ENCODE measurements at regions not wholly inside any gene's neighbourhood (a gene's known extent, or its start where the extent isn't known, plus 50 kb on each side); places are given as distances from the start of the nearest gene placed in this dataset.

GRCh38 chr16:9503251-9503984, 412.0 kb downstream of the HAPSTR1 start:
- Histone ChIP-seq H4K20me1 (ENCODE audit: insufficient read depth, low read length) (no peaks in the 10 kb centered on the region), H3K9me3 (replicated peaks; ENCODE audit: insufficient read depth, low read length) (no peaks in the 10 kb centered on the region), H3K36me3 (replicated peaks; ENCODE audit: insufficient read depth, low read length) (no peaks in the 10 kb centered on the region), H3K4me3 (ENCODE audit: low read length) (no peak overlapping the region), H3K4me2 (ENCODE audit: low read depth, low read length) (no peak overlapping the region), H3K4me1 (ENCODE audit: low read length) (no peaks in the 10 kb centered on the region), H3K9me2 (replicated peaks; ENCODE audit: insufficient read depth, low read length) (no peaks in the 10 kb centered on the region), H2AFZ (ENCODE audit: low read length) (no peak overlapping the region), H3K27ac (ENCODE audit: low read length) (no peak overlapping the region), H3K79me2 (ENCODE audit: low read length) (no peaks in the 10 kb centered on the region), H3K9ac (ENCODE audit: low read length) (no peak overlapping the region), H3K27me3 (replicated peaks; ENCODE audit: insufficient read depth, low read length) (no peaks in the 10 kb centered on the region), H3F3A (ENCODE audit: insufficient read depth, low read length) (no peaks in the 10 kb centered on the region)
- DNase-seq: no peak
- TF ChIP-seq CTCF (IDR thresholded peaks at IDR 0.05; ENCODE audit: low read length) (no peak), EZH2 (optimal IDR thresholded peaks at IDR 0.05; ENCODE audit: low read depth, low read length) (no peak), EZH2phosphoT487 (IDR thresholded peaks at IDR 0.05; ENCODE audit: low read length) (no peak)

- H3K4me2 ChIP-seq (ENCODE audit: low read depth, low read length): no peak overlapping the region
- H3K4me3 ChIP-seq (ENCODE audit: low read length): no peak overlapping the region
- no peak for TF ChIP-seq CTCF (IDR thresholded peaks at IDR 0.05; ENCODE audit: low read length)
- TF ChIP-seq EZH2 (optimal IDR thresholded peaks at IDR 0.05; ENCODE audit: low read depth, low read length): no peak
- no peak for TF ChIP-seq EZH2phosphoT487 (IDR thresholded peaks at IDR 0.05; ENCODE audit: low read length)
- no peaks in the 10 kb centered on the region for H3K4me1 ChIP-seq (ENCODE audit: low read length)
- H3K9ac ChIP-seq (ENCODE audit: low read length): no peak overlapping the region
- H3K9me3 ChIP-seq (replicated peaks; ENCODE audit: insufficient read depth, low read length): no peaks in the 10 kb centered on the region
- DNase-seq: no peak
- no peaks in the 10 kb centered on the region for H3K36me3 ChIP-seq (replicated peaks; ENCODE audit: insufficient read depth, low read length)
- H3K27ac ChIP-seq (ENCODE audit: low read length): no peak overlapping the region
- no peak overlapping the region for H2AFZ ChIP-seq (ENCODE audit: low read length)
- H3K79me2 ChIP-seq (ENCODE audit: low read length): no peaks in the 10 kb centered on the region
- no peaks in the 10 kb centered on the region for H3K9me2 ChIP-seq (replicated peaks; ENCODE audit: insufficient read depth, low read length)
- no peaks in the 10 kb centered on the region for H4K20me1 ChIP-seq (ENCODE audit: insufficient read depth, low read length)
- H3K27me3 ChIP-seq (replicated peaks; ENCODE audit: insufficient read depth, low read length): no peaks in the 10 kb centered on the region
- no peaks in the 10 kb centered on the region for H3F3A ChIP-seq (ENCODE audit: insufficient read depth, low read length)
Measured at GRCh38 chr16:9508328-9508936, 417.0 kb downstream of the HAPSTR1 start.

- H3K9ac ChIP-seq (ENCODE audit: low read length): no peak overlapping the region
- H3K4me1 ChIP-seq (ENCODE audit: low read length): no peaks in the 10 kb centered on the region
- H3K36me3 ChIP-seq (replicated peaks; ENCODE audit: insufficient read depth, low read length): no peaks in the 10 kb centered on the region
- H3K79me2 ChIP-seq (ENCODE audit: low read length): no peaks in the 10 kb centered on the region
- no peaks in the 10 kb centered on the region for H3K9me2 ChIP-seq (replicated peaks; ENCODE audit: insufficient read depth, low read length)
- no peaks in the 10 kb centered on the region for H3F3A ChIP-seq (ENCODE audit: insufficient read depth, low read length)
- no peak for TF ChIP-seq EZH2phosphoT487 (IDR thresholded peaks at IDR 0.05; ENCODE audit: low read length)
- TF ChIP-seq EZH2 (optimal IDR thresholded peaks at IDR 0.05; ENCODE audit: low read depth, low read length): no peak
- no peak for TF ChIP-seq CTCF (IDR thresholded peaks at IDR 0.05; ENCODE audit: low read length)
- no peak overlapping the region for H3K4me2 ChIP-seq (ENCODE audit: low read depth, low read length)
- no peak overlapping the region for H3K4me3 ChIP-seq (ENCODE audit: low read length)
- H3K27ac ChIP-seq (ENCODE audit: low read length): no peak overlapping the region
- no peaks in the 10 kb centered on the region for H4K20me1 ChIP-seq (ENCODE audit: insufficient read depth, low read length)
- H2AFZ ChIP-seq (ENCODE audit: low read length): no peak overlapping the region
- no peaks in the 10 kb centered on the region for H3K27me3 ChIP-seq (replicated peaks; ENCODE audit: insufficient read depth, low read length)
- no peaks in the 10 kb centered on the region for H3K9me3 ChIP-seq (replicated peaks; ENCODE audit: insufficient read depth, low read length)
- no peak for DNase-seq
Measured at GRCh38 chr16:9509663-9510062, 418.2 kb downstream of the HAPSTR1 start.
